ENCODE measurements at regions not wholly inside any gene's neighbourhood (a gene's known extent, or its start where the extent isn't known, plus 50 kb on each side); places are given as distances from the start of the nearest gene placed in this dataset.

DNA sequence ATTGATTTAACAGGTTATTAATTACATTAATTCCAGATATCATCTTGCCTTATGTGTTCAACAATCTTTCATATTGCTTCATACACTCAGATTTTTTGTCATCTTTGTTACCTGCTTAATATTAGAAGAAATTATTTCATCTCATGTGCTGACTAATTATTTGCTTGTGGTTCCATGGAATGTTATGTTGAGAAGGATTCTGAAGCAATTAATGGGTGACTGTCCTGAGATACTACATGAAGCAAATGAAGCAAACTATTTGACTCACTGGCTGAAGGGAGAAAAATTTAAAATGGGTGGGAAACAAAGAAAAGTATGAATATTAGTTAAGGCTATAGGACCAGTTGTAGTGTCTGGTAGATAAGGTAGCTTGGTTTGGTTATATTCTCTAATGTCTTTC, 443.8 kb upstream of the EPHA6 start:
- H3K4me1 ChIP-seq (ENCODE audit: control insufficient read depth, insufficient read depth, low read length) = no peaks in the 10 kb centered on the region
- H3K9me3 ChIP-seq (ENCODE audit: control insufficient read depth, insufficient read depth, low read depth, low read length) = no peaks in the 10 kb centered on the region
- POLR2A ChIA-PET = no interaction called here
- in situ Hi-C loops (cut with HindIII; ENCODE audit: low pct_unique_long_range_greater_than_20kb, low sequenced_read_pairs) = no loop called here
- ATAC-seq (no peak), DNase-seq (ENCODE audit: low read depth, low spot score) (no peak)
- no peaks in the 10 kb centered on the region for H3K27me3 ChIP-seq (ENCODE audit: control insufficient read depth, insufficient read depth, low read length)
- no peak overlapping the region for H3K4me3 ChIP-seq (ENCODE audit: low read depth in 2 of 2, low read length in 2 of 2)
- H3K27ac ChIP-seq (ENCODE audit: low read length) = no peak overlapping the region
- no TSS peak for BruUV-seq (replicated peaks)
- TF ChIP-seq SIN3A (IDR thresholded peaks at IDR 0.05; ENCODE audit: borderline replicate concordance, insufficient read depth, low read depth, low read length) = no peak
- TF ChIP-seq, protein P1, sequence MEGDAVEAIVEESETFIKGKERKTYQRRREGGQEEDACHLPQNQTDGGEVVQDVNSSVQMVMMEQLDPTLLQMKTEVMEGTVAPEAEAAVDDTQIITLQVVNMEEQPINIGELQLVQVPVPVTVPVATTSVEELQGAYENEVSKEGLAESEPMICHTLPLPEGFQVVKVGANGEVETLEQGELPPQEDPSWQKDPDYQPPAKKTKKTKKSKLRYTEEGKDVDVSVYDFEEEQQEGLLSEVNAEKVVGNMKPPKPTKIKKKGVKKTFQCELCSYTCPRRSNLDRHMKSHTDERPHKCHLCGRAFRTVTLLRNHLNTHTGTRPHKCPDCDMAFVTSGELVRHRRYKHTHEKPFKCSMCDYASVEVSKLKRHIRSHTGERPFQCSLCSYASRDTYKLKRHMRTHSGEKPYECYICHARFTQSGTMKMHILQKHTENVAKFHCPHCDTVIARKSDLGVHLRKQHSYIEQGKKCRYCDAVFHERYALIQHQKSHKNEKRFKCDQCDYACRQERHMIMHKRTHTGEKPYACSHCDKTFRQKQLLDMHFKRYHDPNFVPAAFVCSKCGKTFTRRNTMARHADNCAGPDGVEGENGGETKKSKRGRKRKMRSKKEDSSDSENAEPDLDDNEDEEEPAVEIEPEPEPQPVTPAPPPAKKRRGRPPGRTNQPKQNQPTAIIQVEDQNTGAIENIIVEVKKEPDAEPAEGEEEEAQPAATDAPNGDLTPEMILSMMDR (IDR thresholded peaks at IDR 0.05) = no peak
- TF ChIP-seq POLR2AphosphoS5 (IDR thresholded peaks at IDR 0.05; ENCODE audit: low read depth, low read length) = no peak
- TF ChIP-seq, protein P2, sequence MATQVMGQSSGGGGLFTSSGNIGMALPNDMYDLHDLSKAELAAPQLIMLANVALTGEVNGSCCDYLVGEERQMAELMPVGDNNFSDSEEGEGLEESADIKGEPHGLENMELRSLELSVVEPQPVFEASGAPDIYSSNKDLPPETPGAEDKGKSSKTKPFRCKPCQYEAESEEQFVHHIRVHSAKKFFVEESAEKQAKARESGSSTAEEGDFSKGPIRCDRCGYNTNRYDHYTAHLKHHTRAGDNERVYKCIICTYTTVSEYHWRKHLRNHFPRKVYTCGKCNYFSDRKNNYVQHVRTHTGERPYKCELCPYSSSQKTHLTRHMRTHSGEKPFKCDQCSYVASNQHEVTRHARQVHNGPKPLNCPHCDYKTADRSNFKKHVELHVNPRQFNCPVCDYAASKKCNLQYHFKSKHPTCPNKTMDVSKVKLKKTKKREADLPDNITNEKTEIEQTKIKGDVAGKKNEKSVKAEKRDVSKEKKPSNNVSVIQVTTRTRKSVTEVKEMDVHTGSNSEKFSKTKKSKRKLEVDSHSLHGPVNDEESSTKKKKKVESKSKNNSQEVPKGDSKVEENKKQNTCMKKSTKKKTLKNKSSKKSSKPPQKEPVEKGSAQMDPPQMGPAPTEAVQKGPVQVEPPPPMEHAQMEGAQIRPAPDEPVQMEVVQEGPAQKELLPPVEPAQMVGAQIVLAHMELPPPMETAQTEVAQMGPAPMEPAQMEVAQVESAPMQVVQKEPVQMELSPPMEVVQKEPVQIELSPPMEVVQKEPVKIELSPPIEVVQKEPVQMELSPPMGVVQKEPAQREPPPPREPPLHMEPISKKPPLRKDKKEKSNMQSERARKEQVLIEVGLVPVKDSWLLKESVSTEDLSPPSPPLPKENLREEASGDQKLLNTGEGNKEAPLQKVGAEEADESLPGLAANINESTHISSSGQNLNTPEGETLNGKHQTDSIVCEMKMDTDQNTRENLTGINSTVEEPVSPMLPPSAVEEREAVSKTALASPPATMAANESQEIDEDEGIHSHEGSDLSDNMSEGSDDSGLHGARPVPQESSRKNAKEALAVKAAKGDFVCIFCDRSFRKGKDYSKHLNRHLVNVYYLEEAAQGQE (IDR thresholded peaks at IDR 0.05; ENCODE audit: insufficient read depth in 1 of 2, low read depth in 2 of 2, low read length in 1 of 2) = no peak
- no peak for TF ChIP-seq TCF7L2 (IDR thresholded peaks at IDR 0.05; ENCODE audit: low read depth, low read length)
- no peaks in the 10 kb centered on the region for H3K36me3 ChIP-seq (ENCODE audit: control insufficient read depth, insufficient read depth, low read length)
- intact Hi-C loops (cut with micrococcal nuclease; ENCODE audit: unreplicated experiment) = no loop called here
- CTCF ChIA-PET = no interaction called here

DNA sequence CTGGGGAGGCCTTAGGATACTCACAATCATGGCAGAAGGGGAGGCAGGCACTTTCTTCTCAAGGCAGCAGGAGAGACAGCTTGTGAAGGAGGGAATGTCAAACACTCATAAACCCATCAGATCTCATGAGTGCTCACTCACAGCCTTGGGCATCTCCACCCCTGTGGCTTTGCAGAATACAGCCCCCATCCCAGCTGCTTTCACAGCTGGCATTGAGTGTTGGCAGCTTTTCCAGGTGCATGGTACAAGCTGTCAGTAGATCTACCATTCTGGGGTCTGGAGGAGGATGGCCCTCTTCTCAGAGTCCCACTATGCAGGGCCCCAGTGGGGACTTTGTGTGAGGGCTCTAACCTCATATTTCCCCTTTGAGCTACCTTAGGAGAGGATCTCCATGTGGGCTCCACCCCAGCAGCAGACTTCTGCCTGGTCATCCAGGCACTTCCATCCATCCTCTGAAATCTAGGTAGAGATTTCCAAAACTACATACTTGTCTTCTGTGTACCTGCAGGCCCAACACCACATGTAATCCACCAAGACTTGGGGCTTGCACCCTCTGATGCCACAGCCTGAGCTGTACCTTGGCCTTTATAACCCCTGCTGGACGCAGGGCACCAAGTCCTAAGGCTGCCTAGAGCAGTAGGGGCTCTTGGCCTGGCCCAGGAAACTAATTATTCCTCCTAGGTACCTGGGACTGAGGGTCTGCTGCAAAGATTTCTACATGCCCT, 404.2 kb upstream of the EPHA6 start:
- DNase-seq (ENCODE audit: low read depth, low spot score) (no peak), ATAC-seq (no peak)
- Histone ChIP-seq H3K27ac (ENCODE audit: low read length) (no peak overlapping the region), H3K27me3 (ENCODE audit: control insufficient read depth, insufficient read depth, low read length) (no peaks in the 10 kb centered on the region), H3K4me1 (ENCODE audit: control insufficient read depth, insufficient read depth, low read length) (no peaks in the 10 kb centered on the region), H3K36me3 (ENCODE audit: control insufficient read depth, insufficient read depth, low read length) (no peaks in the 10 kb centered on the region), H3K4me3 (ENCODE audit: low read depth in 2 of 2, low read length in 2 of 2) (no peak overlapping the region), H3K9me3 (ENCODE audit: control insufficient read depth, insufficient read depth, low read depth, low read length) (no peaks in the 10 kb centered on the region)
- intact Hi-C loops (cut with micrococcal nuclease; ENCODE audit: unreplicated experiment) (no loop called here), in situ Hi-C loops (cut with HindIII; ENCODE audit: low pct_unique_long_range_greater_than_20kb, low sequenced_read_pairs) (no loop called here)
- CTCF ChIA-PET = no interaction called here
- POLR2A ChIA-PET = no interaction called here
- TF ChIP-seq TCF7L2 (IDR thresholded peaks at IDR 0.05; ENCODE audit: low read depth, low read length) (no peak), SIN3A (IDR thresholded peaks at IDR 0.05; ENCODE audit: borderline replicate concordance, insufficient read depth, low read depth, low read length) (no peak), POLR2AphosphoS5 (IDR thresholded peaks at IDR 0.05; ENCODE audit: low read depth, low read length) (no peak)
- TF ChIP-seq, protein P2 (IDR thresholded peaks at IDR 0.05; ENCODE audit: insufficient read depth in 1 of 2, low read depth in 2 of 2, low read length in 1 of 2) = no peak
- TF ChIP-seq, protein P1 (IDR thresholded peaks at IDR 0.05) = no peak
- BruUV-seq (replicated peaks) = no TSS peak
